Coronary artery (tissue), 2 donors: ENCODE measurements at regions not wholly inside any gene's neighbourhood (a gene's known extent, or its start where the extent isn't known, plus 50 kb on each side); places are given as distances from the start of the nearest gene placed in this dataset.
"Not testable (repeated sequence)": the region's sequence is repeated elsewhere in the genome, so short reads cannot be mapped to it uniquely, and the experiment has no call there.

Source experiments
- DNase-seq: peaks from one replicate; pipeline ENCODE4 v3.0.0-alpha.2; 2017; ENCODE audit warnings: low spot score
- H3K27ac ChIP-seq, 2 donors: fragments of 200-600 bp; sonication (generic); one replicate each; pipeline ENCODE4 v1.5.1; 2016 to 2019
- H3K4me3 ChIP-seq: fragments of 200-600 bp; sonication (generic); 2 replicates; pipeline ENCODE4 v1.5.1; 2016; ENCODE audit warnings: mild to moderate bottlenecking, moderate library complexity
- CTCF ChIP-seq: fragments of 200-600 bp; sonication (generic); IDR thresholded peaks from one replicate; pipeline ENCODE4 v1.5.1; 2019; ENCODE audit warnings: antibody characterized with exemption

- TF ChIP-seq CTCF = no peak
- H3K4me3 ChIP-seq = no peak overlapping the region
- no peak for DNase-seq
- H3K27ac ChIP-seq = no peak overlapping the region
Observed at GRCh38 chr13:108069521-108070210, 145.7 kb downstream of the LIG4 start.

- H3K27ac ChIP-seq, DNase-seq, H3K4me3 ChIP-seq: not testable (repeated sequence)
Observed at GRCh38 chr13:108064372-108064771, 151.0 kb downstream of the LIG4 start.

GRCh38 chr13:108060111-108060510 lies 155.2 kb downstream of the LIG4 start:
- H3K27ac ChIP-seq = no peak overlapping the region
- DNase-seq = no peak
- no peak overlapping the region for H3K4me3 ChIP-seq
- TF ChIP-seq CTCF = no peak

- TF ChIP-seq CTCF = no peak
- Histone ChIP-seq H3K27ac (no peak overlapping the region), H3K4me3 (no peak overlapping the region)
- no peak for DNase-seq
Observed at GRCh38 chr13:108056278-108056677, 159.1 kb downstream of the LIG4 start.

GRCh38 chr13:108049211-108049610 lies 166.1 kb downstream of the LIG4 start:
- no peak for DNase-seq
- no peak for TF ChIP-seq CTCF
- Histone ChIP-seq H3K27ac (no peak overlapping the region), H3K4me3 (no peak overlapping the region)

GRCh38 chr13:108044954-108045353 lies 170.4 kb downstream of the LIG4 start:
- no peak for TF ChIP-seq CTCF
- H3K4me3 ChIP-seq = no peak overlapping the region
- no peak overlapping the region for H3K27ac ChIP-seq
- DNase-seq = no peak

GRCh38 chr13:108042866-108043265 lies 172.5 kb downstream of the LIG4 start:
- not testable (repeated sequence) for DNase-seq, H3K4me3 ChIP-seq, H3K27ac ChIP-seq

GRCh38 chr13:108037348-108037747 lies 178.0 kb downstream of the LIG4 start:
- no peak for TF ChIP-seq CTCF
- Histone ChIP-seq H3K4me3 (no peak overlapping the region), H3K27ac (no peak overlapping the region)
- no peak for DNase-seq
